ENCODE measurements at regions not wholly inside any gene's neighbourhood (a gene's known extent, or its start where the extent isn't known, plus 50 kb on each side); places are given as distances from the start of the nearest gene placed in this dataset.

DNA sequence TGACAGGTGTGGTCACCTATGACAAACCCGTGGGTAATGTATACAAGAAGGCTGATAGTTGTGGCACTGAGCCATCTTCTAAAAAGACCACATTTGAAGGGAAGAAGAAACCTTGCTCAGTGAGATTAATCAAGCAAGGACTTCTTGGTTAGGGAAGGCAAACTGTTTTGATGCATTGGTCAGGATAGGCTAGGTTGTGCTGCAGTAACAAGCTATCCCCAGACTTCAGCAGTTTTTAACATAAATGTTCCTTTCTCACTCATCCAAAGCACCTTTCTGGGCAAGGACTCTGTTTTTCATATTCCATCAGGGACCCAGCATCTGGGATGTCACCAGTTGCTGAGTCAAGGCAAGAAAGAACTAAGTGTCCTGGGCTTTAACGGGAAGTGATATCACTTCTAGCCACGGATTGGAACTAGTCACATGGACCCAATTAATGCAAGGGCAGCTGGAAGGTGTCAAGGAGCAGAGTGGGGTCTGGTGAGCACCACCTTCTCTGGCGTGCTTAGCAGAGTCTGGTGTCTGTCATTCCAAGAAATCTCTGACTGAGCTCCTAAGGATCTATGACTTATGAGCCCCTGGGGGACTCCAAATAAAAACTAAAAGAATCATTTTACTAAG lies 52.0 kb upstream of the CCL2 start:
- TF ChIP-seq, protein P1, sequence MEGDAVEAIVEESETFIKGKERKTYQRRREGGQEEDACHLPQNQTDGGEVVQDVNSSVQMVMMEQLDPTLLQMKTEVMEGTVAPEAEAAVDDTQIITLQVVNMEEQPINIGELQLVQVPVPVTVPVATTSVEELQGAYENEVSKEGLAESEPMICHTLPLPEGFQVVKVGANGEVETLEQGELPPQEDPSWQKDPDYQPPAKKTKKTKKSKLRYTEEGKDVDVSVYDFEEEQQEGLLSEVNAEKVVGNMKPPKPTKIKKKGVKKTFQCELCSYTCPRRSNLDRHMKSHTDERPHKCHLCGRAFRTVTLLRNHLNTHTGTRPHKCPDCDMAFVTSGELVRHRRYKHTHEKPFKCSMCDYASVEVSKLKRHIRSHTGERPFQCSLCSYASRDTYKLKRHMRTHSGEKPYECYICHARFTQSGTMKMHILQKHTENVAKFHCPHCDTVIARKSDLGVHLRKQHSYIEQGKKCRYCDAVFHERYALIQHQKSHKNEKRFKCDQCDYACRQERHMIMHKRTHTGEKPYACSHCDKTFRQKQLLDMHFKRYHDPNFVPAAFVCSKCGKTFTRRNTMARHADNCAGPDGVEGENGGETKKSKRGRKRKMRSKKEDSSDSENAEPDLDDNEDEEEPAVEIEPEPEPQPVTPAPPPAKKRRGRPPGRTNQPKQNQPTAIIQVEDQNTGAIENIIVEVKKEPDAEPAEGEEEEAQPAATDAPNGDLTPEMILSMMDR (IDR thresholded peaks at IDR 0.05; ENCODE audit: low read length): no peak
- TF ChIP-seq EZH2phosphoT487 (IDR thresholded peaks at IDR 0.05; ENCODE audit: low read length): no peak

Data from MM.1S (cell line).